CD4-positive, alpha-beta T cell (primary cell): ENCODE measurements at regions not wholly inside any gene's neighbourhood (a gene's known extent, or its start where the extent isn't known, plus 50 kb on each side); places are given as distances from the start of the nearest gene placed in this dataset.

Experiments used
- ATAC-seq: fragments of 200-7000 bp; cut with Tn5 transposase; one replicate; pipeline ENCODE4 v1.10.0; 2022; ENCODE audit warnings: mild to moderate bottlenecking; ENCODE audit not compliant: poor library complexity
- CTCF ChIA-PET: fragments of 350-600 bp; sonication (Branson Sonifier 250); formaldehyde crosslinking; loops from one replicate; lab custom pipeline; 2021; ENCODE audit warnings: antibody characterized with exemption, inconsistent platforms; lab: Charles Lee
- POLR2A ChIA-PET: fragments of 350-600 bp; sonication (Branson Sonifier 250); formaldehyde crosslinking; loops from one replicate; lab custom pipeline; 2021; ENCODE audit warnings: antibody characterized with exemption, inconsistent platforms; lab: Charles Lee
- DNase-seq, 14 experiments: peaks; one replicate each; pipeline ENCODE4 v3.0.0-alpha.2; 2013 to 2020; ENCODE audit warnings: mixed read lengths in 2 of 14
- H3K27ac ChIP-seq, 2 donors: one replicate each; pipeline versions ENCODE4 v1.5.1 to v1.7.0; 2013; ENCODE audit warnings: low read length in 2 of 2, low read depth in 1 of 2, mild to moderate bottlenecking in 1 of 2
- H3K27me3 ChIP-seq, 2 experiments: 1 replicate in 1 of 2; 2 replicates in 1 of 2; pipeline versions ENCODE4 v1.6.1 to v1.7.0; 2013; ENCODE audit warnings: low read length in 2 of 2, control low read depth in 1 of 2, mild to moderate bottlenecking in 1 of 2, moderate library complexity in 1 of 2; ENCODE audit not compliant: insufficient read depth in 2 of 2, control insufficient read depth in 1 of 2
- H3K36me3 ChIP-seq: one replicate; pipeline ENCODE4 v1.6.1; 2013; ENCODE audit warnings: low read length, control low read depth; ENCODE audit not compliant: insufficient read depth
- H3K4me1 ChIP-seq: one replicate; pipeline ENCODE4 v1.6.1; 2013; ENCODE audit warnings: low read length, control low read depth; ENCODE audit not compliant: insufficient read depth
- H3K4me3 ChIP-seq: one replicate; pipeline ENCODE4 v1.5.1; 2013; ENCODE audit warnings: mild to moderate bottlenecking, low read length, moderate library complexity
- H3K9me3 ChIP-seq, 2 experiments: 1 replicate in 1 of 2; 2 replicates in 1 of 2; pipeline versions ENCODE4 v1.6.1 to v1.7.0; 2013; ENCODE audit warnings: low read length in 2 of 2, mild to moderate bottlenecking in 2 of 2, control low read depth in 1 of 2, moderate library complexity in 1 of 2; ENCODE audit not compliant: control insufficient read depth in 1 of 2, insufficient read depth in 1 of 2
- H3K27ac Mint-ChIP-seq: one replicate; pipeline ENCODE4 v1.8.0; 2020; ENCODE audit warnings: mixed read lengths
- H3K27me3 Mint-ChIP-seq: one replicate; pipeline ENCODE4 v1.8.0; 2021; ENCODE audit warnings: mixed read lengths
- H3K36me3 Mint-ChIP-seq: one replicate; pipeline ENCODE4 v1.8.0; 2021; ENCODE audit warnings: low read depth, mixed read lengths
- H3K4me1 Mint-ChIP-seq: one replicate; pipeline ENCODE4 v1.8.0; 2021; ENCODE audit warnings: low read depth, mixed read lengths
- H3K4me3 Mint-ChIP-seq: one replicate; pipeline ENCODE4 v1.8.0; 2020; ENCODE audit warnings: mild to moderate bottlenecking, mixed read lengths
- H3K9me3 Mint-ChIP-seq: one replicate; pipeline ENCODE4 v1.8.0; 2020; ENCODE audit warnings: mixed read lengths
- intact Hi-C, 2 experiments: fragments of 100-400 bp; cut with DNase I in 1 of 2; cut with micrococcal nuclease in 1 of 2; formaldehyde crosslinking; loops; one replicate each; pipeline versions ENCODE4 v1.15.1 to v1.9.0; 2023 to 2025; cut with DNase I, micrococcal nuclease
- TF ChIP-seq, protein P1 (sequence below): fragments of 200-600 bp; IDR thresholded peaks from one replicate; pipeline ENCODE4 v1.8.0; 2022; ENCODE audit warnings: antibody characterized with exemption, mild to moderate bottlenecking

DNA sequence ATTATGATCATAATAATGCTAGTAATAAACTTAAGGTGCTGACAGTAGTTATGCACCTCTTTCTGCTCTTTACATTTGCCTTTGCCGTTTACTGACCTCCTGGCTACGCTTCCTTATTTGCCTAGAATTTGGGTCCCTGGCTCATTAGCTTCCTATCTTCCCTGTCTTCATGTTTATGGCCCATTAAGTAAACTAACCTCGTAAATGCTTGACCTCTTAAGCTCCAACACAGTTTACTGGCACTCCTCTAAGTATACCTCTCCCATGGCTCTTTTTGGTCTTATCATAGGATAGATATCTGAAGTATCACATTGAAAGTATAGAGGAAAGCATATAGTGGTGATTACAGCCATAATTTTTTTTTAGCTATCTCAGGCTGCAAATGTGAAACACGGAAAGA, 657.3 kb upstream of the SLC39A10 start:
- ATAC-seq (no peak), DNase-seq (no peak)
- Histone ChIP-seq H3K4me3 (no peak overlapping the region), H3K27ac (no peak overlapping the region), H3K4me1 (no peaks in the 10 kb centered on the region), H3K27me3 (no peaks in the 10 kb centered on the region), H3K36me3 (no peaks in the 10 kb centered on the region), H3K9me3 (no peaks in the 10 kb centered on the region)
- POLR2A ChIA-PET = no interaction called here
- TF ChIP-seq, protein P1, sequence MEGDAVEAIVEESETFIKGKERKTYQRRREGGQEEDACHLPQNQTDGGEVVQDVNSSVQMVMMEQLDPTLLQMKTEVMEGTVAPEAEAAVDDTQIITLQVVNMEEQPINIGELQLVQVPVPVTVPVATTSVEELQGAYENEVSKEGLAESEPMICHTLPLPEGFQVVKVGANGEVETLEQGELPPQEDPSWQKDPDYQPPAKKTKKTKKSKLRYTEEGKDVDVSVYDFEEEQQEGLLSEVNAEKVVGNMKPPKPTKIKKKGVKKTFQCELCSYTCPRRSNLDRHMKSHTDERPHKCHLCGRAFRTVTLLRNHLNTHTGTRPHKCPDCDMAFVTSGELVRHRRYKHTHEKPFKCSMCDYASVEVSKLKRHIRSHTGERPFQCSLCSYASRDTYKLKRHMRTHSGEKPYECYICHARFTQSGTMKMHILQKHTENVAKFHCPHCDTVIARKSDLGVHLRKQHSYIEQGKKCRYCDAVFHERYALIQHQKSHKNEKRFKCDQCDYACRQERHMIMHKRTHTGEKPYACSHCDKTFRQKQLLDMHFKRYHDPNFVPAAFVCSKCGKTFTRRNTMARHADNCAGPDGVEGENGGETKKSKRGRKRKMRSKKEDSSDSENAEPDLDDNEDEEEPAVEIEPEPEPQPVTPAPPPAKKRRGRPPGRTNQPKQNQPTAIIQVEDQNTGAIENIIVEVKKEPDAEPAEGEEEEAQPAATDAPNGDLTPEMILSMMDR = no peak
- Mint-ChIP-seq H3K27me3 (no peaks in the 10 kb centered on the region), H3K4me3 (no peak overlapping the region), H3K4me1 (no peaks in the 10 kb centered on the region), H3K9me3 (no peaks in the 10 kb centered on the region), H3K36me3 (no peaks in the 10 kb centered on the region), H3K27ac (no peak overlapping the region)
- CTCF ChIA-PET = no interaction called here
- intact Hi-C loops = no loop called here

DNA sequence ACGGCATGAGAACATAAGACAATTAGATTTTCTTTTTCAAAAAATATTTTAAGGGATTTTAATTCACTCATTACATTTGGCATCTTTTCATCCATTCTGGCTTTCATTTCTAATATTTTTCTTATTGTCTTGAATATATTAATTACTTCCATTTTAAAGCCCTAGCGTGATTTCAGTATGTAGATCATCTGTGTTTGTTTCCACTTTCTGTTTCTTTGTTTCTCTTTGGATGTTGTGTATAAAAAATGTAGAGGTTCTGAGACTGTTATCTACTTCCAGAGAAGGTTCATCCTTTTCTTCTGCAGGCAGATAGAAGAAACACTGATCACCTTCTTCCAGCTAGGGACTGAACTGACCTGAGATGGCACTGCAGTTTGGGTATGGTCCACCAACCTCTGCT, 664.4 kb upstream of the SLC39A10 start:
- H3K9me3 ChIP-seq = no peaks in the 10 kb centered on the region
- H3K36me3 ChIP-seq = no peaks in the 10 kb centered on the region
- H3K4me3 ChIP-seq = no peak overlapping the region
- H3K4me1 ChIP-seq = no peaks in the 10 kb centered on the region
- DNase-seq = no peak
- ChIA-PET POLR2A (no interaction called here), CTCF (interaction anchor here (0.7 to 1.3 kb wide), 2 partner anchors 12 to 262 kb away, joined by 3 read pairs; no protein-coding TSS in a partner anchor)
- intact Hi-C loops = no loop called here
- H3K4me3 Mint-ChIP-seq = no peak overlapping the region
- H3K9me3 Mint-ChIP-seq = no peaks in the 10 kb centered on the region
- no peaks in the 10 kb centered on the region for H3K4me1 Mint-ChIP-seq
- no peaks in the 10 kb centered on the region for H3K27me3 Mint-ChIP-seq
- H3K36me3 Mint-ChIP-seq = no peaks in the 10 kb centered on the region
- no peak overlapping the region for H3K27ac ChIP-seq
- no peak overlapping the region for H3K27ac Mint-ChIP-seq
- no peaks in the 10 kb centered on the region for H3K27me3 ChIP-seq
- no peak for ATAC-seq
- TF ChIP-seq, protein P1 = no peak

DNA sequence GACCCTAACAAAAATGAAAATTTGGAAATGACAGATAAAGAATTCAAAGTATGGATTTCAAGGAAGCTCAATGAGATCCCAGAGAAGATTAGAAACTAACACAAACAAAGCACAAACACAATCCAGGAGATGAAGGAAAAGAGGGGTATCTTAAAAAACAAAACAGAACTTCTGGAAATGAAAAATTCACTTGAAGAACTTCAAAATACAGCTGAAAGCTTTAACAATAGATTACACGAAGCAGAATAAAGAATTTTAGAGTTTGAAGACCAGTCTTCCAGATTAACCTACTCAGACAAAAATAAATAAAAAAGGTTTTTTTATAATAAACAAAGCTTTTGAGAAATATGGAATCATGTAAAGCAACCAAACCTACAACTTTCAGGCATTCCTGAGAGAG, 671.8 kb upstream of the SLC39A10 start:
- H3K4me3 Mint-ChIP-seq = no peak overlapping the region
- DNase-seq (no peak), ATAC-seq (no peak)
- no peaks in the 10 kb centered on the region for H3K4me1 Mint-ChIP-seq
- Histone ChIP-seq H3K27me3 (peaks cover 0 to 2% of the 10 kb centered on the region in 2 experiments), H3K9me3 (peaks cover 14 to 17% of the 10 kb centered on the region in 2 experiments), H3K27ac (no peak overlapping the region), H3K4me3 (no peak overlapping the region), H3K36me3 (no peaks in the 10 kb centered on the region), H3K4me1 (no peaks in the 10 kb centered on the region)
- TF ChIP-seq, protein P1 = no peak
- H3K36me3 Mint-ChIP-seq = no peaks in the 10 kb centered on the region
- POLR2A ChIA-PET = no interaction called here
- no peak overlapping the region for H3K27ac Mint-ChIP-seq
- CTCF ChIA-PET = no interaction called here
- intact Hi-C loops = no loop called here
- H3K27me3 Mint-ChIP-seq = no peaks in the 10 kb centered on the region
- H3K9me3 Mint-ChIP-seq = peaks cover 14% of the 10 kb centered on the region
